AG04449 (cell line): ENCODE measurements at regions not wholly inside any gene's neighbourhood (a gene's known extent, or its start where the extent isn't known, plus 50 kb on each side); places are given as distances from the start of the nearest gene placed in this dataset.

Experiments
- CTCF ChIA-PET: fragments of 350-600 bp; formaldehyde crosslinking; extraction: SDS; loops from one replicate; lab custom pipeline; 2021; ENCODE audit warnings: antibody characterized with exemption; lab: Yijun Ruan, JAX
- POLR2A ChIA-PET: fragments of 400-600, 350-600 bp; formaldehyde crosslinking; extraction: SDS; loops from one replicate; lab custom pipeline; 2020; ENCODE audit warnings: antibody characterized with exemption, inconsistent platforms; lab: Yijun Ruan, JAX
- DNase-seq: peaks from one replicate; pipeline ENCODE4 v3.0.0-alpha.2; 2010; ENCODE audit warnings: low read depth, low spot score
- H3K4me3 ChIP-seq: 2 replicates; pipeline ENCODE4 v1.5.1; 2011; ENCODE audit warnings: low read depth, mild to moderate bottlenecking, control low read depth, low read length
- TF ChIP-seq, protein P1 (sequence below): IDR thresholded peaks from one replicate; pipeline ENCODE4 v1.5.1; 2011; ENCODE audit warnings: mild to moderate bottlenecking, moderate library complexity, low read length, control low read depth, inconsistent platforms; ENCODE audit not compliant: insufficient read depth; ENCODE audit errors: missing control alignments

DNA sequence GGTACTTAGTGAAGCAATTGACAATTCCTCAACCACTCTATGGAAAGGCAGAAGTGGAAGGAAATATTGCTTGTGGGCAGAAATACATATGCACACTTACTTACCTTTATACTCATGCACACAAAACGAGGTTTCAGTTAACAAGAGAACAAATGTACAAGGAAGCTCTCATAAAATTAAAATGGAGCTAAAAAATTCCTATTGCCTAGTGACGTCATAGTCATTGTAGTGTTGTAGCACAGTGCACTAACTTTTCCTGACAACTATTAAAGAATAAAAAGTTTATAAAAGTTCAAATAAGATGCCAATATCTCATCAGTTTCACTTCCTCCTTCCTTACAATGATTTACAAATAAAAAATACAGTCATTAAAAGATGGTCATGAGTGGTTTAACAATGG is 1161.9 kb upstream of the NRXN1 start:
- no peak for DNase-seq
- CTCF ChIA-PET = interaction anchor here (0.7 kb wide), 1 partner anchor 12 kb away, joined by 3 read pairs; no protein-coding TSS in a partner anchor
- H3K4me3 ChIP-seq = no peak overlapping the region
- POLR2A ChIA-PET = no interaction called here
- TF ChIP-seq, protein P1, sequence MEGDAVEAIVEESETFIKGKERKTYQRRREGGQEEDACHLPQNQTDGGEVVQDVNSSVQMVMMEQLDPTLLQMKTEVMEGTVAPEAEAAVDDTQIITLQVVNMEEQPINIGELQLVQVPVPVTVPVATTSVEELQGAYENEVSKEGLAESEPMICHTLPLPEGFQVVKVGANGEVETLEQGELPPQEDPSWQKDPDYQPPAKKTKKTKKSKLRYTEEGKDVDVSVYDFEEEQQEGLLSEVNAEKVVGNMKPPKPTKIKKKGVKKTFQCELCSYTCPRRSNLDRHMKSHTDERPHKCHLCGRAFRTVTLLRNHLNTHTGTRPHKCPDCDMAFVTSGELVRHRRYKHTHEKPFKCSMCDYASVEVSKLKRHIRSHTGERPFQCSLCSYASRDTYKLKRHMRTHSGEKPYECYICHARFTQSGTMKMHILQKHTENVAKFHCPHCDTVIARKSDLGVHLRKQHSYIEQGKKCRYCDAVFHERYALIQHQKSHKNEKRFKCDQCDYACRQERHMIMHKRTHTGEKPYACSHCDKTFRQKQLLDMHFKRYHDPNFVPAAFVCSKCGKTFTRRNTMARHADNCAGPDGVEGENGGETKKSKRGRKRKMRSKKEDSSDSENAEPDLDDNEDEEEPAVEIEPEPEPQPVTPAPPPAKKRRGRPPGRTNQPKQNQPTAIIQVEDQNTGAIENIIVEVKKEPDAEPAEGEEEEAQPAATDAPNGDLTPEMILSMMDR = no peak

GRCh38 chr2:52192656-52193055 is 1160.7 kb upstream of the NRXN1 start:
- ChIA-PET CTCF (no interaction called here), POLR2A (no interaction called here)
- TF ChIP-seq, protein P1 = no peak
- no peak for DNase-seq
- H3K4me3 ChIP-seq = no peak overlapping the region

DNA sequence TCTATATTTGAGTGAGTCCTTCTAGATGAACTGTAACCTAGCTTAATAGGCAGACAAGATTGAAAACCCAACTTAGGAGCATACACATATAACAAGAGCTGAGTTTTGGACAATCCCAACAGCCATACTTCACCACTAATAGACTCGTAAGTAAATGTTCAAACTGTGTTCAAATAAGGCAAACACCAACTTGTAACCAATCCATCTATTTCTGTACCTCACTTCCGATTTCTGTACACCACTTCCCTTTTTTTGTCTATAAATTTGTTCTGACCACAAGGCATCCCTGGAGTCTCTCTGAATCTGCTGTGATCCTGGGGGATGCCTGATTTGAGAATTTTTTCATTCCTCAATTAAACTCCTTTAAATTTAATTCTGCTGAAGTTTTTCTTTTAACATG is 1149.1 kb upstream of the NRXN1 start:
- CTCF ChIA-PET = interaction anchor here (0.8 kb wide), 1 partner anchor 13 kb away, joined by 3 read pairs; no protein-coding TSS in a partner anchor
- TF ChIP-seq, protein P1 = no peak
- POLR2A ChIA-PET = no interaction called here
- H3K4me3 ChIP-seq = no peak overlapping the region
- no peak for DNase-seq

GRCh38 chr2:52178845-52179244 is 1146.9 kb upstream of the NRXN1 start:
- H3K4me3 ChIP-seq = no peak overlapping the region
- POLR2A ChIA-PET = no interaction called here
- CTCF ChIA-PET = no interaction called here
- TF ChIP-seq, protein P1 = no peak
- DNase-seq = peak; percentile 4

GRCh38 chr2:52145005-52145404 is 1113.1 kb upstream of the NRXN1 start:
- CTCF ChIA-PET = no interaction called here
- no peak for DNase-seq
- H3K4me3 ChIP-seq = no peak overlapping the region
- TF ChIP-seq, protein P1 = no peak
- POLR2A ChIA-PET = no interaction called here

DNA sequence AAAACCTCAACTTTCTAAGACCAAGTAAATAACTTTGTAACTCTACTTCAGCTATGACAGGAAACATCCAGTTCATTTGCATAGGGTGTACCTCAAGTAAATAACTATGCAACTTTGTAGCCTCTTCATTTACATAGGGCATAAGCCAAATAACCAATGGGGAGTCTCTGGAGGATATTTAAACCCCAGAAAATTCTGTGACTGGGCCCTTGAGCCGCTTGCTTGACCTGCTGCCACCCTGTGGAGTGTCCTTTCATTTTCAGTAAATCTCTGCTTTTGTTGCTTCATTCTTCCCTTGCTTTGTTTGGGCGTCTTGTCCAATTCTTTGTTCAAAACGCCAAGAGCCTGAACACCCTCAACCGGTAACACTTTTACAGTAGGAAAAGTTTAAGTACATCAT is 1112.7 kb upstream of the NRXN1 start:
- DNase-seq = no peak
- TF ChIP-seq, protein P1 = no peak
- H3K4me3 ChIP-seq = no peak overlapping the region
- POLR2A ChIA-PET = no interaction called here
- CTCF ChIA-PET = no interaction called here
